ENCODE measurements at regions not wholly inside any gene's neighbourhood (a gene's known extent, or its start where the extent isn't known, plus 50 kb on each side); places are given as distances from the start of the nearest gene placed in this dataset.

GRCh38 chr10:49243610-49244283 is 55.2 kb upstream of the C10orf71 start:
- peaks cover 15% of the 10 kb centered on the region for H3K27me3 Mint-ChIP-seq (ENCODE audit: insufficient read depth, low read depth, poor library complexity)
- no peak overlapping the region for H3K4me3 Mint-ChIP-seq

More at GRCh38 chr10:49243610-49244283, 55.2 kb upstream of the C10orf71 start:
- H3K4me2 ChIP-seq = no peak overlapping the region
- no peak for ATAC-seq
- H3K4me3 ChIP-seq = no peak overlapping the region
- no peaks in the 10 kb centered on the region for H3K36me3 ChIP-seq (ENCODE audit: insufficient read depth)
- H3K27me3 ChIP-seq (ENCODE audit: insufficient read depth) = peaks cover 39% of the 10 kb centered on the region
- no peaks in the 10 kb centered on the region for H3K79me2 ChIP-seq (replicated peaks; ENCODE audit: insufficient read depth)
- Mint-ChIP-seq H3K27ac (no peak overlapping the region), H3K9me3 (no peaks in the 10 kb centered on the region; the same call in 2 of the 3 replicates), H3K4me1 (peaks cover 18% of the 10 kb centered on the region), H3K36me3 (ENCODE audit: low read depth) (no peaks in the 10 kb centered on the region)
- TF ChIP-seq EZH2phosphoT487 (IDR thresholded peaks at IDR 0.05; ENCODE audit: unreplicated experiment) (no peak), NANOG (IDR thresholded peaks at IDR 0.05; ENCODE audit: borderline replicate concordance) (no peak), POLR2AphosphoS5 (IDR thresholded peaks at IDR 0.05; ENCODE audit: low read depth) (no peak), ZNF331 (CRISPR knock-in tag; IDR thresholded peaks at IDR 0.05; ENCODE audit: low read depth) (no peak)
- TF ChIP-seq, protein P1, sequence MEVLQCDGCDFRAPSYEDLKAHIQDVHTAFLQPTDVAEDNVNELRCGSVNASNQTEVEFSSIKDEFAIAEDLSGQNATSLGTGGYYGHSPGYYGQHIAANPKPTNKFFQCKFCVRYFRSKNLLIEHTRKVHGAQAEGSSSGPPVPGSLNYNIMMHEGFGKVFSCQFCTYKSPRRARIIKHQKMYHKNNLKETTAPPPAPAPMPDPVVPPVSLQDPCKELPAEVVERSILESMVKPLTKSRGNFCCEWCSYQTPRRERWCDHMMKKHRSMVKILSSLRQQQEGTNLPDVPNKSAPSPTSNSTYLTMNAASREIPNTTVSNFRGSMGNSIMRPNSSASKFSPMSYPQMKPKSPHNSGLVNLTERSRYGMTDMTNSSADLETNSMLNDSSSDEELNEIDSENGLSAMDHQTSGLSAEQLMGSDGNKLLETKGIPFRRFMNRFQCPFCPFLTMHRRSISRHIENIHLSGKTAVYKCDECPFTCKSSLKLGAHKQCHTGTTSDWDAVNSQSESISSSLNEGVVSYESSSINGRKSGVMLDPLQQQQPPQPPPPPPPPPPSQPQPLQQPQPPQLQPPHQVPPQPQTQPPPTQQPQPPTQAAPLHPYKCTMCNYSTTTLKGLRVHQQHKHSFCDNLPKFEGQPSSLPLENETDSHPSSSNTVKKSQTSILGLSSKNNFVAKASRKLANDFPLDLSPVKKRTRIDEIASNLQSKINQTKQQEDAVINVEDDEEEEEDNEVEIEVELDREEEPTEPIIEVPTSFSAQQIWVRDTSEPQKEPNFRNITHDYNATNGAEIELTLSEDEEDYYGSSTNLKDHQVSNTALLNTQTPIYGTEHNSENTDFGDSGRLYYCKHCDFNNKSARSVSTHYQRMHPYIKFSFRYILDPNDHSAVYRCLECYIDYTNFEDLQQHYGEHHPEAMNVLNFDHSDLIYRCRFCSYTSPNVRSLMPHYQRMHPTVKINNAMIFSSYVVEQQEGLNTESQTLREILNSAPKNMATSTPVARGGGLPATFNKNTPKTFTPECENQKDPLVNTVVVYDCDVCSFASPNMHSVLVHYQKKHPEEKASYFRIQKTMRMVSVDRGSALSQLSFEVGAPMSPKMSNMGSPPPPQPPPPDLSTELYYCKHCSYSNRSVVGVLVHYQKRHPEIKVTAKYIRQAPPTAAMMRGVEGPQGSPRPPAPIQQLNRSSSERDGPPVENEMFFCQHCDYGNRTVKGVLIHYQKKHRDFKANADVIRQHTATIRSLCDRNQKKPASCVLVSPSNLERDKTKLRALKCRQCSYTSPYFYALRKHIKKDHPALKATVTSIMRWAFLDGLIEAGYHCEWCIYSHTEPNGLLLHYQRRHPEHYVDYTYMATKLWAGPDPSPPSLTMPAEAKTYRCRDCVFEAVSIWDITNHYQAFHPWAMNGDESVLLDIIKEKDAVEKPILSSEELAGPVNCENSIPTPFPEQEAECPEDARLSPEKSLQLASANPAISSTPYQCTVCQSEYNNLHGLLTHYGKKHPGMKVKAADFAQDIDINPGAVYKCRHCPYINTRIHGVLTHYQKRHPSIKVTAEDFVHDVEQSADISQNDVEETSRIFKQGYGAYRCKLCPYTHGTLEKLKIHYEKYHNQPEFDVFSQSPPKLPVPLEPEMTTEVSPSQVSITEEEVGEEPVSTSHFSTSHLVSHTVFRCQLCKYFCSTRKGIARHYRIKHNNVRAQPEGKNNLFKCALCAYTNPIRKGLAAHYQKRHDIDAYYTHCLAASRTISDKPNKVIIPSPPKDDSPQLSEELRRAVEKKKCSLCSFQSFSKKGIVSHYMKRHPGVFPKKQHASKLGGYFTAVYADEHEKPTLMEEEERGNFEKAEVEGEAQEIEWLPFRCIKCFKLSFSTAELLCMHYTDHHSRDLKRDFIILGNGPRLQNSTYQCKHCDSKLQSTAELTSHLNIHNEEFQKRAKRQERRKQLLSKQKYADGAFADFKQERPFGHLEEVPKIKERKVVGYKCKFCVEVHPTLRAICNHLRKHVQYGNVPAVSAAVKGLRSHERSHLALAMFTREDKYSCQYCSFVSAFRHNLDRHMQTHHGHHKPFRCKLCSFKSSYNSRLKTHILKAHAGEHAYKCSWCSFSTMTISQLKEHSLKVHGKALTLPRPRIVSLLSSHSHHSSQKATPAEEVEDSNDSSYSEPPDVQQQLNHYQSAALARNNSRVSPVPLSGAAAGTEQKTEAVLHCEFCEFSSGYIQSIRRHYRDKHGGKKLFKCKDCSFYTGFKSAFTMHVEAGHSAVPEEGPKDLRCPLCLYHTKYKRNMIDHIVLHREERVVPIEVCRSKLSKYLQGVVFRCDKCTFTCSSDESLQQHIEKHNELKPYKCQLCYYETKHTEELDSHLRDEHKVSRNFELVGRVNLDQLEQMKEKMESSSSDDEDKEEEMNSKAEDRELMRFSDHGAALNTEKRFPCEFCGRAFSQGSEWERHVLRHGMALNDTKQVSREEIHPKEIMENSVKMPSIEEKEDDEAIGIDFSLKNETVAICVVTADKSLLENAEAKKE (CRISPR knock-in tag; IDR thresholded peaks at IDR 0.05) = no peak
- TF ChIP-seq, protein P2, sequence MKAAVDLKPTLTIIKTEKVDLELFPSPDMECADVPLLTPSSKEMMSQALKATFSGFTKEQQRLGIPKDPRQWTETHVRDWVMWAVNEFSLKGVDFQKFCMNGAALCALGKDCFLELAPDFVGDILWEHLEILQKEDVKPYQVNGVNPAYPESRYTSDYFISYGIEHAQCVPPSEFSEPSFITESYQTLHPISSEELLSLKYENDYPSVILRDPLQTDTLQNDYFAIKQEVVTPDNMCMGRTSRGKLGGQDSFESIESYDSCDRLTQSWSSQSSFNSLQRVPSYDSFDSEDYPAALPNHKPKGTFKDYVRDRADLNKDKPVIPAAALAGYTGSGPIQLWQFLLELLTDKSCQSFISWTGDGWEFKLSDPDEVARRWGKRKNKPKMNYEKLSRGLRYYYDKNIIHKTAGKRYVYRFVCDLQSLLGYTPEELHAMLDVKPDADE (IDR thresholded peaks at IDR 0.05) = no peak
- no peak overlapping the region for H3K27ac ChIP-seq (ENCODE audit: low read depth)
- H4K20me1 ChIP-seq (replicated peaks; ENCODE audit: insufficient read depth) = no peaks in the 10 kb centered on the region
- H3K4me1 ChIP-seq (ENCODE audit: insufficient read depth) = peaks cover 6% of the 10 kb centered on the region
- no peak for DNase-seq (ENCODE audit: low spot score)
- H3F3A ChIP-seq (replicated peaks; ENCODE audit: low read depth) = no peaks in the 10 kb centered on the region
- H2AFZ ChIP-seq = no peak overlapping the region
- no peaks in the 10 kb centered on the region for H3K9me2 ChIP-seq (ENCODE audit: insufficient read depth)

Data from GM23338 (cell line).